DMS 273 treated with DMSO at 0.1 percent for 48 hours (cell line): ENCODE measurements at regions not wholly inside any gene's neighbourhood (a gene's known extent, or its start where the extent isn't known, plus 50 kb on each side); places are given as distances from the start of the nearest gene placed in this dataset.
"Not testable (repeated sequence)": the region's sequence is repeated elsewhere in the genome, so short reads cannot be mapped to it uniquely, and the experiment has no call there.

ENCODE experiments used
- DNase-seq: peaks from one replicate; lab custom pipeline; 2025; lab: John Stamatoyannopoulos, UW

DNA sequence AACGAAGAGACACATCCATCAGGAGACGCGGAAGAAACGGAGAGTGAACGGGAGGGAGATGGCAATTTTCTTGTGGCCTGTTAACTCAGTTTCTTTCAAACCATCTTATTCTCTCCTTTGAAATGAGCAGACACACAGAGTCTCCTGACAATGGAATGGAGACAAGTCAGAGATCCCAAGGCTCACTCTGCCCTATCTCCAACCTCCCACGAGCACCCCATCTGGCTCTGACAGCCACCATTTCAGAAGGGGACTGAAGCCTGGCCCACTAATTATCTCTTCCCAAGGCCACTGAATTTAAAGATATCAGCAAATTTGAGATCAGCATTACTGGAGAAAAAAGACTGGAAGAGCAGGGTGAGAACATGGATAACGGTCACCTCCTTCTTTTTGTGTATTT, 215.6 kb downstream of the DHX15 start:
- no peak for DNase-seq

DNA sequence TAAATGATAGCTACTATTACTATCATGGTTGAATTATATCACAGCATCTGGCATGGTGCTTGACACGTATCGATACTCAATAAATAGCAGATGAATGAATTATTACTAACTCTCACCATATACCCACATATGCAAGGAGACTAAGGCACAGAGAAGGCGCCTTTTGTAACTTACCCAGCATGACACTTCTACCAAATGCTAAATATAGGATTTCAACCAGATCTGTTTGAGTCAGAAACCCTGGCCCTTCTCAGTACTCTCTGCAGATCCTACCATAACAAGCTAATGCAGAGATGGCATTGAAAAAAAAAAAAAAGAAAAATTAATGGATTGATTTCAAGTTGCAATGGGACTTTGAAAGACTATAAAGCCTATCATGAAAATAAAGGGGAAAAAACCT, 219.5 kb downstream of the DHX15 start:
- DNase-seq: no peak

DNA sequence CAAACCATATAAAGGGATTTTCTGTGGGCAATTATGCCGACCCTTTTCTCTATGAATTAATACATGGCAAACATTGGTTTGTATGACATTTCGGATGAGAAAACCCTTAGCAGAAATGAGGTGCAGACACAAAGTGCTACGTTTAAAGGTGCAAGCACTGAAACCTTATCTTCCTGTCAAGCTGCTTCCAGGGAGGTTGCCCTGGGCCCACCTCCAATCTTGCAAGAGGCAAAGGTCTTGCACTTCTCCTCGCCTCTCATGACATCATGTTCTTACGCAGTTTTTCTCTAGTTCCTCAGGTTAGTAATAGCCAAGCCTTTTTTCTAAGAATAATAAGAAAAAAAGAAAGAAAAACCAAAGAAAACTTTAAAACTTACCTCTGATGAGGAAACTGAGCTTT, 220.1 kb downstream of the DHX15 start:
- no peak for DNase-seq

DNA sequence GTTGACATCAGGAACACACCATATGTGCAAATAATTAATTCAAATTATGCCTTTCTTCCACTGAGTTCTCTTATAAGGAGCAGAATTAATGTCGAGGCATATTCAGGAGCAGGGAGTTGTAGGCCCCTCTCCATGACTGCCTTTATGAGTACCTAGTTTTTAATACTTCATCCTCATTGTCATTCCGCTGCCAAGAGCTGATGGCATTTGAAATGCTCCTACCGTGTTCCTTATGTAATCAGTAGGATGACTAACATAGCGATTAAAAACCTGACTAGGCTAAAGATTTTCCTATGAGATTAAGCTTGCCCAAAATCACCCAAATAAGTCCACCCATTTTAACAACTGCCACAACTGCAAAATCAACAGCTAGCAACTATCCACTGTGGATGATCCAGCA, 220.6 kb downstream of the DHX15 start:
- no peak for DNase-seq

DNA sequence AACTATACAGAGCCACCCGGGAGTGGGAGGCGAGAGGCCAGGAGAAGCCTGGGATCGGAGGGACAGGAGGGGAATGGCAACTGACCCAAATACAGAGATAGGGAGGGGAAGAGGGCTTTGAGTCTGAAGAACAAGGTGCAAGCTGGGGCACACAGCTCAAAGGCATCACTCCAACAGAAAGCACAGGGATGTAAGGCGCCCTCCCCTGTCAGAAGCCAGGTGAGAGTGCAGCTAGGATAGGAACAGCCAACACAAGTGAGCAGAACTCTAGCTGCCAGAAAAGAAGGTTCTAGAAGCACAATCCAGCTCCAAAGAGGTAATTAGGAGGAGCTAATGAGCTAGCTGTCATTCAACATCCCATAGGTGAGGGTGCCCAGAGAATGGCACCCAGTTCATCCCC, 232.2 kb downstream of the DHX15 start:
- DNase-seq: no peak

DNA sequence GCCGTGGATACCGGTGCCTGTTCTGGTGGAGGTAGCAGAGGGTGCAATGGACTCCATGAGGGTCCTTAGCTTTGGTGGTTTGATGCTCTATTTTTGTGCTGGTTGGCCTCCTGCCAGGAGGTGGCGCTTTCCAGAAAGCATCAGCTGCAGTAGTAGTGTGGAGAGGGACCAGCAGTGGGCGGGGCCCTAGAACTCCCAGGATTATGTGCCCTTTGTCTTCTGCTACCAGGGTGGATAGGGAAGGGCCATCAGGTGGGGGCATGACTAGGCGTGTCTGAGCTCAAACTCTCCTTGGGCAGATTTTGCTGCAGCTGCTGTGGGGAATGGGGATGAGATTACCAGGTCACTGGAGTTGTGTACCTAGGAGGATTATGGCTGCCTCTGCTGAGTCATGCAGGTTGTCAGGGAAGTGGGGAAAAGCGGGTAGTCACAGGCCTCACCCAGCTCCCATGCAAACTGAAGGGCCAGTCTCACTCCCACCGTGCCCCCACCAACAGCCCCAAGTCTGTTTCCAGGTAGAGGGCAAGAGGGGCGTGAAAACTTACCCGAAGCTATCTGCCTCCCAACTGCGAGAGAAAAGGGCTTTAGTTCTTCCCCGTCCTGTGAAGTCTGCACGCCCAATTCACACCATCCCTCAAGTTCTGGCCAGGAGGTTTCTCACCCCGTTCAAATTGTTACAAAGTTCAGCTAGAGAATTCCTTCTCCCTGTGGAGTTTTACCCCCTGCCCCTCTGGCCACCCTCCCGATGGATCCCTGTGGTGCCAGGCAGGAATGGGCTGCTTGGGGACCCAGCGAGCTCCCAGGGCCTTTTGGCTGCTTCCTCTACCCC, 235.0 kb downstream of the DHX15 start:
- DNase-seq: not testable (repeated sequence)

DNA sequence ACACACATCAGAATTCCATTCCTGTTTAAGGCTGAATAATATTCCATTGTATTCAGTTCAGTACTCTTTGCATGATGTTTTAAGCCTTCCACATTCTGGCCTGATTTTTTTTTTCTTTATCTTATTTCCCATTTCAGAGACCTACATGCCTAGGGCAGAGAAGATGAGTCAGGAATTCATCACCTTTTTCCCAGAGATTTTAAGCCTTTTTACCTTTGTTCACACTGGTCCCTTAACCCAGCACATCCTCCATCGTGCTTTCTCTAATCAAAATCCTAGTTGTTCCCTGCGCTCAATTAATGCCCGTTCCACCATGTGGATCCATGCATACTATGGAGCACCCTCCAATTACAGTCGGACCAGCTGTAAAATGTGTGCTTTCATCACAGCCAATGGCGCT, 245.1 kb downstream of the DHX15 start:
- DNase-seq: no peak

DNA sequence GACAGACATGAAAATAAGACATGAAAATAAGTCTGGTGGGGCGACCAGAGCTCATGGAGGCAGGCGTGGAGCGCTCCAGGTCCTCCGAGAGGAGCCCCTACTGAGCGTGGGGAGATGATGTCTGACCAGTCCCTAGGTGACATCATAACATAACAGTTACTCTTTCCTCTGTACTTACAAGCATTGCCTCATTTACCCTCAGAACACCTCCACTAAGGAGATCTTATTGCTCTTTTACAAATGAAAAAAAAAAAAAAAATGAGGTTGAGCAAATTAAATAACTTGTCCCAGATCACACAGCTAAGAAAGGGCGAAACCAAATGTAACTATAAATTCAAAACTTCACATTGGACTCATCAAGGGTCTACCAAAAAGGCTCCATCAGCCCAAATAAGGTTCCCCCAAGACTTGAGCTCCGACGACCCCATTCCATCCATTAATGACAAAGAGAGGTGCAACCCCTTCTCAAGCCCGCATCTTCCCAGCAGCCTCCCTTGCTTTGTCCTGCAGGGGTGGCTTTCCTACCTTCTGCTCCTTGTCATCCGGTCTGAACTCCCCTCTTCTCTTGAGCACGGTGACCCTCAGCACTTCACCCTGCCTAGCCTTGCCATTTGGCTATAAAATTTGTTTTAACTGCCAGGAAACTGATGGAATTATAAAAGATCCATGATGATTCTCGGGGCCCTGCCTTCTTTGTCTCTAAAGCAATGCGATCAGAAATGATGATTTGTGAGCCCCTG, 246.7 kb downstream of the DHX15 start:
- DNase-seq: no peak

DNA sequence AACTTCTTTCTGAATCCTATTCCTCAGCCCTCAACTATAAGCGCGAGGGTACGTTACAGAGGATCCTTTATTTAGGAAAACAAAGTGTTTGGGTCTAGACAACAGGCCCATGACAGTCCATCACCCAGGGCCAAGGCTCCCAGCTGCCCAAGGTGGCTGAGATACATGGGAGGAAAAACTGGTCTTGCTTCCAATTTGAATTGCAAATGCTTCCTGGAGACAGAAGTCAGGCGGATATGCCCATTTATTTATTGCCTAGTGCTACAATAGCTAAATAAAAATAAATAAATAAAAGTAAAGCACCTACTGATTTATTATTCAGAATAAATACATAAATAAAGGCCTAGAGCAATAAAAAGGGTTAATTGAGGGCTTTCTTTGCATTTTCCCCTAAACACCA, 248.7 kb downstream of the DHX15 start:
- DNase-seq: no peak

DNA sequence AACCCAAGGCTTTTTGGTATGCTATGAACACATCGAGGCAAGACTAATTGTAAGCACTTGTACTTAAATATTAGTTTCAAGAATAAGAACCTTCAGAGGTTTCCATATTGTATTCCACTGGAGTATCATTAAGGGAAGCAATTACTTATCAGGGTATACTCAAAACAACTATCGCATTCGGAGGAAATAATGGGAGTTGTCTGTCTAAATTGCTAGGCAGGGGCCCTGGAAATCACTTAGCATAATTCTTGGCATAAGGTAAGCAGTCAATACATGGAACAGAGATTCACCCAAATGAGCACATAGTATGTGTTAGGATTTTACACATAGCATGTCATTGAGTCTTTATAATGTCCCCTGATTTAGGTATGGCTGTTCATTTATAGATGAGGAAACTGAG, 249.4 kb downstream of the DHX15 start:
- DNase-seq: no peak

DNA sequence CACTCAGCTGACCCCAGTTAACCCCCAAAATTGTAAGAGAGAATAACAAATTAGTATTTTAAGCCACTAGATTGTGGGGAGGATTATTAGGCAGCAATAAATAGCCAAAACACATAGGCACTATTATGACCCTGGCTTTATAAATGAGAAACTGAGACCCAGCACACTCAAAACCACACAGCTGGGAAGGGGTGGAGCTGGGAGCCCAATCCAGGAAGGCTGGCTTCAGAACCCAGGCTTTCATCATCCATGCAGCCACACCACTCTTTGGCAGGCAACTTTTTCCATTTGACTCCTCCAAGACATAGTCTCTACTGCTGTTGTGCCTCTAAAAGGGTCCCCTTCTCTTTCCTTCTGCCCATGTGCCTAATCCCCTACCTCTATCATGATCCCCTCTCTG, 253.8 kb downstream of the DHX15 start:
- no peak for DNase-seq

DNA sequence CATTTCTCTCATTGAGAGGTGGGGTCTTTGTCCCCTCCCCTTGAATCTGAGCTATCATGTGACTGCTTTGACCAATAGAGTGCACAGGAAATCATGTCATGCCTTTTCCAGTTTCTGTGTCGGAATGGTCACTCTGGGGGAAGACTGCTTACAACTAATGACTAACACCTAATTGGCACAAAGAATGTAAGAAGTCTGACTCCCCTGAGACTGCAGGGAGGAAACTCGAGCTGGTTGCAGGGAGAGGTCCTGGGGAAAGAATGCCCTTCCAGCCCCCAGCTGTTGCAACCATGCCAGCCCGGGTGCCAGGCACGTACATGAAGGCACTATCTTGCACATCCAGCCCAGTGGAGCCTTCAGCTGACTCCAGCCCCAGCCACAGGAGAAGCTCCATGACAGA, 254.2 kb downstream of the DHX15 start:
- DNase-seq: no peak

DNA sequence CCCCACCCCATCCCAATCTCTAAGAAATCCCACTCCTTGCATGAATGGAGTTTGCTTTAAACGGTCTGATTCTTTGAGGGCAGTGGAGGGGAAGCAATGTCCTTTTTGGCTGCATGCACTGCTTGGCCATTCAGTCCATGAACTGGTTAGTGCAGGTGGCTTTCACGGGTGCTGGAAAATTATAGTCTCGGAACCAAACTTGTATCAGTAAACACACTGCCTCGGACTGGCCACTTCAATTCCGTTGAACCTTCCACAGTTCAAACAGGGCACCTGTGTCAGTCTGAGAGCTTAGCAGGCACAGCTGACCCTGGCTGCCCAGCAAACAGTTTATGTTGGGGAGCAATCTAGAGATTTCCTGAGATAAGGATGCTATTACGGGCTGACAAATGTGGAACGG, 255.6 kb downstream of the DHX15 start:
- no peak for DNase-seq

DNA sequence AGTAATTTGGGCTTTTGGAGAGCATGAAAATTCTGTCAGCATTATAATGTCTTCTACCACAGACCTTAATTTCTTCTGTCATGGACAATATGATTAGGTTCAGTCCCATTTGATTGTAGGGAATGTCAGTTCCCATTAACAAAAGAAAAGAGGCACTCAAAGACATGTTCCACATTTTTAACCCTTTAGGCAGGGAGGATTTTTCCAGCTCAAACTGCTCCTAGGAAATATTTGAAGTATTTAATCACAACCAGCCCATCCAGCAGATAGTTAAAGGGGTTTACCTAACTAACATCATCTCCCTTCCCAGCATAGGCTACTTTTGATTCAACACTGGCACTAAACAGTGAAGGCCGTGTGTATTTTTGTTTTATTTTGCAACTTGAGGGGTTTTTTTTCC, 256.0 kb downstream of the DHX15 start:
- no peak for DNase-seq

DNA sequence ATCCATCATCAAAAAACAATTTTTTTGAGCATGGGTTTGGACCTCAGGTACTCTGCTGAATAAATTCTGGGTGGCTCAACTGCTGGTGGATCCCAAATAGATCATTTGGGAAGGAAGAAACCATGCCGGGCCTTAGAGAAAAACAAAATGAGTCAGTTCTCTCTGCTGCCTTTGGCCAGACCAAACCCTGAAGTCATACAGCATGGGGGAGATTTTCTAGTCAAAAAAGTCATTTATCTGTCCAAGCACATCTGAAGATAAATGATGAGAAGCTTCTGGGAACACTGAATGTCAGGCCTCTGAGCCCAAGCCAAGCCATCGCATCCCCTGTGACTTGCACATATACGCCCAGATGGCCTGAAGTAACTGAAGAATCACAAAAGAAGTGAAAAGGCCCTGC, 261.4 kb downstream of the DHX15 start:
- DNase-seq: no peak

DNA sequence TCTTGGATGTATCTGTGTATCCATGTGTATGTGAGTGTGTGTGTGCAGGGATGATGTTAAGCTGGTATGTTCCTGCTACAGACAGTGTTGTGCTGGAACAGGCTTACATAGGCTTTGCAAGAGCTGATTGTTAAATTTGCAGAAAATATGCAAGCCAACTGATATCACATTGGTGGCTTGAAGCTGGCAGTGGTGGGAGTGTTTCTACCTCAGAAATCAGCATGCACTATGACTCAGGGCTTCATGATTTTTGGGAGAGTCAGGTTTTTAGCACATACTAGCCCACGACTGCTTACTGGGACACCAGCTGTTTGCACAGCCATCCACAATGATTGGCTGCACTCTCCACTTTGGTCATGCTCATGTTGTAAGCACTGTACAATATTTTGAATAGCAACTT, 261.8 kb downstream of the DHX15 start:
- DNase-seq: no peak

DNA sequence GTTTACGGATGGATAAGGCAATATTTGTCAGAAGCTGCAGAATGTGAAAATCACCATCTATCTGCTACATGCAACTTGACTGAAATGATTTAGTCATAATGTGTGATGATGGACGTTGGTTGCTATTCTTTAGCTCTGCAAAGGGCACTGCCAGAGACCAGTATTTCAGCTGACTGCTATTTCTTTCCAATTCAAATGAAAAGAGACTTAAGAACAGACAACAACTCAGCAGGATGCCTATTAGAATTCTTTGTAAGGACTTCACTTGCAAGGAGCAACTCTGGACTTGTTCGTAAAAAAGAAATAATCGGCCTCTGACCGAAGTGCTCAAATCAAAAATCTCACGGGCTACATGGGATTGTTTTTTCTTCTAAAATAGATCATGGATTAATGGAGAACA, 262.7 kb downstream of the DHX15 start:
- DNase-seq: no peak

DNA sequence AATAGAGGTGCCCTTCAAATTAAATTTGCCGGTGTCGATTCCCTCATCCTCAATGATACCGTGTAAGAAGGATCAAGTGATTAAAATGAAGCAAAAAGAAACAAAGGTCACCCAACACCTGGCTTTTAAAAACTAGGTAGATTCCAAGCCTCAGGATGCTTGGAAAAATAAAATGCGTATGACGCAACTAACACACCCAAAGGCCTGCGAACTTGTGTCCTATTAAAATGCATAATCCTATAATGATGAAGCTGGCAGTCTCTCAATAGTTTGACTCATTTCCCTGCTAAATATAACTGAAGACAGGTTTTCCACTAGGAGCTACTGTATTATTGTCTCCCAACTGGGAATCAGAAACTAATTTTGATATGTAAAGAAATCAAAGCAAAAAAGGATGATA, 263.2 kb downstream of the DHX15 start:
- no peak for DNase-seq

DNA sequence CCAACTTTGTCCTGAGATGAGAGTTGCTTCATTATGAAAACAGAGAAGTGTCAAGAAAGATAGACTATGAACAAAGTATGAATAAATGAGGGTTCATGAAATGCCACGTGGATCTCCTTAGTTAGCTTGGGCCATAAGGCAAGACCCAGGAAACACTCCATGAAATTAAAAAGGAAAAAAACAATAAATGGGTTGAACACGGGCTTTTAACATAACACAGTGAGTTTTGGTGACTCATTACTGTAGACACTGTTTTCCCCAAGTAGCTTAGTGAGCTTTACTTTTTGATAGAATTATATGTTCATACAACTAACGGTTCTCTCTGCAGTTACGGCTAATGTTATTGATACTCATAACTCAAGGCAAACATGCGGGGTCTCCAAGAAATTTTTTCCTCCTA, 265.0 kb downstream of the DHX15 start:
- no peak for DNase-seq

DNA sequence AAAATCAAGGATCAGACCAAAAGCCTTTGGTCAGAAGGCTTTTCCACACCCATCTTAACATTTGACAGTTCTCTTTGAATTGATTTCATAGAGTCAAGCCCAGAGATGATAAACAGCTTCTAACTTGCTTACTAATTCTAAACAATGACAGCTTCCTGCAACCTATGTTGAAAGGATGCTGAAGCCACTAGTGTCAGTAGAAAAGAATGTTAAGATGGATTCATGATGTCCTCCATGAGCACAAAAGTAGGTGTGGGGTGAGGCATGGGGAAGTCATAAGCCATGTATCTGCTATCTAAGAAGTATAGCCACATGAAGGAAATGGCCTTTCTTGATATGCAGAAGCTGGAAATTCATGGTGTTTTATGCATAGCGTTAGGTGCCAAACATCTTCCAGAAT, 269.3 kb downstream of the DHX15 start:
- no peak for DNase-seq

DNA sequence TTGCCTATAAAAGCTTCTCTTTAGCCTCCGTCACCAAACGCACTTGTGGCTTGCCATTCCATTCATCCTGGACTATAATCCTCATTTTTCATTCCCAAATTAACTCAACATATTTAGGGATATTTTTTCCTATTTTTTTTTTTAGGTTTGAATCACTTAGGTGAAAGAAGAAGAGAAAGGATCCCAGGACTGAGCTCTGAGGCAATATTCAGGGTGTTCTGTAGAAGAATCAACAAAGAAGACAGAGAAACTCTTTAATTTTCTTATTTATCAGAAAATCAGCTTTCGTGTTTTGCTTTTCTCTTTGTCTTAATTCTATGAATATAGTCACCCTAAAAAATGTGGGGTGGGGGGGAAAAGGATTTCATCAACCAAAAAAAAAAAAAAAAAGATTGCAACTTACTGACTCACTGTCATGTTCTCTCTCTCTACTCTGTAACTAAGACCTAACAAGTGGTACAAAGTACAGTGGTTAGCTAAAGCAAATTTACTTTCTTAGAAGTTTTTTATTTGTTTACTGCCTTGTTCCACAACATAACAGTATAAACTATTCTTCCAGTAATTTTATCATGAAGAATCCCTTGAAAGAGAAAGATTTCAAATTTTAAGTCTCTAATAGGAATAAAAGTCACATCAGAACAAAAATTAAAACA, 272.0 kb downstream of the DHX15 start:
- DNase-seq: no peak

DNA sequence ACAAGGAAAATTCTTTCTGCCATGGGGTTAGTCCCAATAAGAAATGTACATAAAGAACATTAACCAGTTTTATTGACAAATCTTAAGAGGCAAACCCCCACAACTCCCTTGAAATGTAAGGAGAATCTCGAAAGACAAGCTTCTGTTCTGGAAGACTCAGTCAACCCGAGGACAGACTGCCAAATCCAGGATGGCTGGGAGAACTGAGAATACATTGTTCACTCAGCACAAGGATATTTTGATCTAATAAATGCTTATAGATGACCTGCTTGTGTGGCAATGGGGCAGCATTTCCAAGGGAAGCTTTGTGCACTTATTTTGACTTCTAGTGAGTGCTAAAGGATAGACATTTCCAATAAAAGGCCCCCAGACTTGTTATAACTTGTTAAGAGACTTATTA, 280.4 kb downstream of the DHX15 start:
- no peak for DNase-seq

DNA sequence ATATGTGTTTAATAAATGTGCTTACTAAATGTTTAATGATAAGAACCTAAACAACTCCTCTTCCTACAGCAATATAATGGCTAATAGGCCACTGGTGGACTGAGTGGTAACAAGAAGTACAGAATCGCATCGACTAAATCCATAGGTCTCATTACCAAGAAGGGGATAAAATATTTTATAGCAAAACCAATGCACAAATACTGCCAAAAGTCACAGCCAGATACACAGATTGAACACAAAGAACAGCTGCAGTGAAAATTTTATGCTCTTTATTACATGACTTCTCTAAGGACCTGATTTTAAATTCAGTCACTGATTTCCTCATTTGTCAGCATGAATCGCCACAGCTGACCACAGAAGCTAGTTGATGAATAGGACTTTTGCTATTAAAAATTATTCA, 285.4 kb downstream of the DHX15 start:
- no peak for DNase-seq
